CD14-positive monocyte (primary cell): ENCODE measurements at regions not wholly inside any gene's neighbourhood (a gene's known extent, or its start where the extent isn't known, plus 50 kb on each side); places are given as distances from the start of the nearest gene placed in this dataset.

Experiments used
- DNase-seq, 3 donors: peaks; one replicate each; pipeline ENCODE4 v3.0.0-alpha.2; 2011 to 2022
- H2AFZ ChIP-seq: 2 replicates; pipeline ENCODE4 v1.6.0; 2012; ENCODE audit warnings: mild to moderate bottlenecking, low read depth, low read length, inconsistent platforms; ENCODE audit not compliant: insufficient read depth, poor library complexity, severe bottlenecking
- H3K27ac ChIP-seq, 2 donors: 1 replicate in 1 of 2; 2 replicates in 1 of 2; pipeline ENCODE4 v1.5.1; 2012 to 2013; ENCODE audit warnings: low read length in 2 of 2, control low read depth in 1 of 2, inconsistent platforms in 1 of 2, low read depth in 1 of 2, mild to moderate bottlenecking in 1 of 2
- H3K27me3 ChIP-seq, 2 donors: one replicate each; pipeline versions ENCODE4 v1.6.0 to v1.6.1; 2011 to 2013; ENCODE audit warnings: low read length in 2 of 2; ENCODE audit not compliant: control insufficient read depth in 2 of 2, insufficient read depth in 2 of 2
- H3K36me3 ChIP-seq, 2 donors: replicated peaks in 1 of 2; 1 replicate in 1 of 2; 2 replicates in 1 of 2; pipeline versions ENCODE4 v1.5.1 to v1.6.1; 2012 to 2013; ENCODE audit warnings: low read length in 2 of 2, control low read depth in 1 of 2, inconsistent platforms in 1 of 2, mild to moderate bottlenecking in 1 of 2; ENCODE audit not compliant: insufficient read depth in 2 of 2, control insufficient read depth in 1 of 2
- H3K4me1 ChIP-seq, 2 donors: 1 replicate in 1 of 2; 2 replicates in 1 of 2; pipeline versions ENCODE4 v1.5.1 to v1.6.1; 2012 to 2013; ENCODE audit warnings: low read length in 2 of 2, control low read depth in 1 of 2, inconsistent platforms in 1 of 2, mild to moderate bottlenecking in 1 of 2, moderate library complexity in 1 of 2; ENCODE audit not compliant: insufficient read depth in 2 of 2, control insufficient read depth in 1 of 2
- H3K4me2 ChIP-seq: replicated peaks from 2 replicates; pipeline ENCODE3; 2012; ENCODE audit warnings: low read length, moderate library complexity, mild to moderate bottlenecking; ENCODE audit not compliant: poor library complexity, severe bottlenecking; ENCODE audit errors: extremely low read depth
- H3K4me3 ChIP-seq, 3 experiments: fragments of 200-600 bp in 1 of 3; sonication (generic) in 1 of 3; replicated peaks in 1 of 3; 1 replicate in 2 of 3; 2 replicates in 1 of 3; pipeline ENCODE4 v1.5.1; 2011 to 2013; ENCODE audit warnings: low read length in 3 of 3, mild to moderate bottlenecking in 3 of 3, control low read depth in 2 of 3, low read depth in 2 of 3, inconsistent platforms in 1 of 3, moderate library complexity in 1 of 3
- H3K79me2 ChIP-seq: 2 replicates; pipeline ENCODE4 v1.6.0; 2012; ENCODE audit warnings: mild to moderate bottlenecking, control low read depth, inconsistent platforms, low read length, moderate library complexity; ENCODE audit not compliant: insufficient read depth
- H3K9ac ChIP-seq: 2 replicates; pipeline ENCODE4 v1.6.0; 2017; ENCODE audit warnings: low read length, mild to moderate bottlenecking; ENCODE audit not compliant: insufficient read depth, poor library complexity, severe bottlenecking
- H3K9me3 ChIP-seq, 2 donors: replicated peaks in 1 of 2; 1 replicate in 1 of 2; 2 replicates in 1 of 2; pipeline versions ENCODE4 v1.5.1 to v1.6.1; 2012 to 2013; ENCODE audit warnings: low read length in 2 of 2, control low read depth in 1 of 2; ENCODE audit not compliant: control insufficient read depth in 1 of 2, insufficient read depth in 1 of 2
- H4K20me1 ChIP-seq: 2 replicates; pipeline ENCODE4 v1.6.0; 2012; ENCODE audit warnings: mild to moderate bottlenecking, low read length, control low read depth, moderate library complexity; ENCODE audit not compliant: insufficient read depth
- H3K27ac Mint-ChIP-seq, 7 donors: one replicate each; pipeline ENCODE4 v1.8.0; 2020; ENCODE audit warnings: mild to moderate bottlenecking in 7 of 7, mixed read lengths in 7 of 7, moderate library complexity in 6 of 7, inconsistent platforms in 2 of 7
- H3K27me3 Mint-ChIP-seq, 3 donors: one replicate each; pipeline ENCODE4 v1.8.0; 2021 to 2022; ENCODE audit warnings: low read depth in 3 of 3, mild to moderate bottlenecking in 3 of 3, mixed read lengths in 3 of 3, moderate library complexity in 3 of 3, inconsistent platforms in 1 of 3
- H3K36me3 Mint-ChIP-seq, 2 donors: one replicate each; pipeline ENCODE4 v1.8.0; 2020; ENCODE audit warnings: mixed read lengths in 2 of 2, inconsistent platforms in 1 of 2, mild to moderate bottlenecking in 1 of 2
- H3K4me1 Mint-ChIP-seq: one replicate; pipeline ENCODE4 v1.8.0; 2020; ENCODE audit warnings: mild to moderate bottlenecking, mixed read lengths
- H3K4me3 Mint-ChIP-seq, 2 donors: one replicate each; pipeline ENCODE4 v1.8.0; 2020; ENCODE audit warnings: mild to moderate bottlenecking in 2 of 2, mixed read lengths in 2 of 2, moderate library complexity in 1 of 2
- H3K9me3 Mint-ChIP-seq, 7 donors: one replicate each; pipeline ENCODE4 v1.8.0; 2020 to 2022; ENCODE audit warnings: mixed read lengths in 7 of 7, mild to moderate bottlenecking in 6 of 7, moderate library complexity in 6 of 7, inconsistent platforms in 2 of 7
- CTCF ChIP-seq: fragments of 200-600 bp; IDR thresholded peaks from one replicate; pipeline ENCODE4 v1.8.0; 2022; ENCODE audit warnings: antibody characterized with exemption, mild to moderate bottlenecking
- WGBS: methylation state at CpG from one replicate; pipeline ENCODE4 v1.1.5; 2013; ENCODE audit warnings: missing lambda C conversion rate; ENCODE audit not compliant: insufficient coverage; 5-methylcytosine and 5-hydroxymethylcytosine counted together
- intact Hi-C, 2 donors: fragments of 100-400 bp; cut with micrococcal nuclease; formaldehyde crosslinking; loops; one replicate each; pipeline versions ENCODE4 v1.15.0 to v1.15.1; 2023

- no peak for DNase-seq
- H2AFZ ChIP-seq: no peak overlapping the region
- no peaks in the 10 kb centered on the region for H3K79me2 ChIP-seq
- no peaks in the 10 kb centered on the region for H3K4me1 ChIP-seq
- no peaks in the 10 kb centered on the region for H3K36me3 ChIP-seq
- no peaks in the 10 kb centered on the region for H3K36me3 Mint-ChIP-seq
- no peak overlapping the region for H3K4me3 ChIP-seq
- no peak overlapping the region for H3K9ac ChIP-seq
- no CpG with 5 or more reads among the region's 1 CpG for WGBS
- H3K27me3 Mint-ChIP-seq: no peaks in the 10 kb centered on the region
- peaks cover 0 to 6% (median 2%) of the 10 kb centered on the region in 7 donors for H3K9me3 Mint-ChIP-seq
- no peaks in the 10 kb centered on the region for H3K9me3 ChIP-seq
- TF ChIP-seq CTCF: no peak
- no peaks in the 10 kb centered on the region for H3K4me1 Mint-ChIP-seq
- no peaks in the 10 kb centered on the region for H3K27me3 ChIP-seq
- intact Hi-C loops: no loop called here
- no peak overlapping the region for H3K27ac Mint-ChIP-seq
- no peak overlapping the region for H3K4me3 Mint-ChIP-seq
- no peak overlapping the region for H3K4me2 ChIP-seq
- H4K20me1 ChIP-seq: no peaks in the 10 kb centered on the region
- H3K27ac ChIP-seq: no peak overlapping the region
These were observed 332.9 kb upstream of the ARRDC4 start for GRCh38 chr15:97627634-97628033.

- no peak overlapping the region for H3K4me3 ChIP-seq
- no peak overlapping the region for H3K4me2 ChIP-seq
- H3K4me1 ChIP-seq: no peaks in the 10 kb centered on the region
- Mint-ChIP-seq H3K4me1 (no peaks in the 10 kb centered on the region), H3K9me3 (peaks cover 0 to 11% (median 2%) of the 10 kb centered on the region in 7 donors), H3K4me3 (no peak overlapping the region), H3K36me3 (no peaks in the 10 kb centered on the region), H3K27ac (no peak overlapping the region), H3K27me3 (peaks cover 0 to 3% (median 0%) of the 10 kb centered on the region in 3 donors)
- H3K27ac ChIP-seq: no peak overlapping the region
- intact Hi-C loops: no loop called here
- no peaks in the 10 kb centered on the region for H3K27me3 ChIP-seq
- no CpG with 5 or more reads among the region's 2 CpGs for WGBS
- H2AFZ ChIP-seq: no peak overlapping the region
- TF ChIP-seq CTCF: no peak
- H3K9ac ChIP-seq: no peak overlapping the region
- H4K20me1 ChIP-seq: no peaks in the 10 kb centered on the region
- no peaks in the 10 kb centered on the region for H3K36me3 ChIP-seq
- no peaks in the 10 kb centered on the region for H3K79me2 ChIP-seq
- no peak for DNase-seq
- H3K9me3 ChIP-seq: no peaks in the 10 kb centered on the region
These were observed 314.7 kb upstream of the ARRDC4 start for GRCh38 chr15:97645758-97646157.
